ENCODE measurements at regions not wholly inside any gene's neighbourhood (a gene's known extent, or its start where the extent isn't known, plus 50 kb on each side); places are given as distances from the start of the nearest gene placed in this dataset.

DNA sequence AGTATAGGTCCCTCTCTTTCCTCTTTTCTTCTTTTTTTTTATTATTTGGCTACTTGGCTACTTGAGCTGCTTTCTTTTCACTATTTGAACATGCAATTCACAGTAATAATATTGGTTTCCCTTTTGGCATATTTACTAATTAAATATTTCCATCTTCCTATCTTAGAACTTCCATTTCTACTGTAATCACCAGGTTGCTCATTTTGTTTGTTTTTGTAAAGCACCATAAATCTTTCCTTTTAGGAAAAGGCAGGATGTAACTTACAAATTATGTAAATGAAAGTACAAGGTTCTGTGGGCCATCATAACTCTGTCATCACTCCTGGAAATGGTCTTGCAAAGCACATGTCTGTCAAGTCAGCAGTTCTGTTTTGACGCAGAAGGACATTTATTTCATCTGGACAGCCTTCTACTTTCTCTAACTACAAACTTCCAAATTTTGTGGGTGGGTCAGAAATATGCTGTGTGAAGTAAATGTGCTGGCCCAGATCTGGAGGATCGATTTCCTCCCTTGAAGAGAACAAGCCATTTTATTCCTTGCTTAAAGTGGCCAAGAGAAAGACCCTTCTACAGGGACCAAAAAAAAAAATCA, 71.7 kb upstream of the TNFSF18 start:
- DNase-seq (ENCODE audit: low spot score in 2 of 2, unreplicated experiment in 2 of 2): no peak
- no peak for TF ChIP-seq CTCF (IDR thresholded peaks at IDR 0.05; ENCODE audit: unreplicated experiment)
- H3K36me3 Mint-ChIP-seq: no peaks in the 10 kb centered on the region
- H3K4me3 Mint-ChIP-seq: no peak overlapping the region
- H3K4me1 Mint-ChIP-seq: peaks cover 25% of the 10 kb centered on the region
- peak overlapping the region; percentile 95 for H3K27ac Mint-ChIP-seq
- H3K27me3 Mint-ChIP-seq (ENCODE audit: low read depth): no peaks in the 10 kb centered on the region
- no peaks in the 10 kb centered on the region for H3K9me3 Mint-ChIP-seq

DNA sequence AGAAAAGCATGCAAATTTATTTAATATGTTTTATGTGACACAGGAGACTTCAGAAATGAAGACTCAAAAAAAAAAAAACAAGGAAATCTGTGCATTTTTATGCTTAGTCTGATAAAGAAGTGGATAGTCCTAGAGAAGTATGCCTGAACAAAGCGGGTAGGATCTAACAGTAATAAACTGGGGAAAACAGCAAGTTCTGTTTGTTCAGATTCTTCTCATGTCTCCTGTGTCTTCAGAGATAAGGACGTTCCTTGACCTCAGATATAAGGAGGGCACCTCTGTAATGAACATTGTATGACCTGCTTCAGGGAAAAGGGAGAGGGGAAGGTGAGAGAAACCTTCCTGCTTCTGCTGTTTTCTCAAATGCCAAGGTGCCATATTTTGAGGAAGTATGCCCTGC, 67.7 kb upstream of the TNFSF18 start:
- no peak for TF ChIP-seq CTCF (IDR thresholded peaks at IDR 0.05; ENCODE audit: unreplicated experiment)
- Mint-ChIP-seq H3K27ac (no peak overlapping the region), H3K4me3 (no peak overlapping the region), H3K36me3 (no peaks in the 10 kb centered on the region), H3K27me3 (ENCODE audit: low read depth) (no peaks in the 10 kb centered on the region), H3K9me3 (no peaks in the 10 kb centered on the region), H3K4me1 (peaks cover 19% of the 10 kb centered on the region)
- no peak for DNase-seq (ENCODE audit: low spot score in 2 of 2, unreplicated experiment in 2 of 2)

- no peak for TF ChIP-seq CTCF (IDR thresholded peaks at IDR 0.05; ENCODE audit: unreplicated experiment)
- H3K36me3 Mint-ChIP-seq: no peaks in the 10 kb centered on the region
- no peaks in the 10 kb centered on the region for H3K27me3 Mint-ChIP-seq (ENCODE audit: low read depth)
- H3K4me1 Mint-ChIP-seq: peaks cover 12% of the 10 kb centered on the region
- DNase-seq (ENCODE audit: low spot score in 2 of 2, unreplicated experiment in 2 of 2): no peak
- H3K9me3 Mint-ChIP-seq: no peaks in the 10 kb centered on the region
- no peak overlapping the region for H3K27ac Mint-ChIP-seq
- H3K4me3 Mint-ChIP-seq: no peak overlapping the region
Measured at GRCh38 chr1:173117761-173118160, 67.0 kb upstream of the TNFSF18 start.

DNA sequence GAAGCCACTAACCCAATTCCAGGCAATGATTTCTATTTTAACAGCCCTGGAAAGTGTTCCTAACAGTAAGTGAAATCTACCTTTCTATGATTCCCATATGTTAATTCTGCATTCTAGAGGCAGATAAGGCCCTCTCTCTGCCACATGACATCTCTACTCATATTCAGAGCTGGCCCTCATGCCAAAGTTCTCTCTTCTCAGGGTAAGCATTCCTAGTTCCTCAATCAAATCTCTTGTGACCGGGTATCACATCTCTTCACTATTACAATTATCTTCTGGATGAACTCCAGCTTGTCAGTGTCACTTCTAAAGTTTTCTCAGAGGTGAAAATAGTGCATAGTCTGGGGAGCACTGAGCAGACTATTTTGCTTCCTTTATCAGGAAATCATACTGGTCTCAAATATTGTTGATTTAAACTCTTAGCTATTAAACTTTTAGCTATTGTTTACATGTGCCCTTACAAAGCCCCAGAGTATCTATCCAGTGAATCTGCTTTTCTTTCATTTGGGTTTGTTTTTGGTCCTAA, 66.4 kb upstream of the TNFSF18 start:
- Mint-ChIP-seq H3K36me3 (no peaks in the 10 kb centered on the region), H3K27me3 (ENCODE audit: low read depth) (no peaks in the 10 kb centered on the region), H3K4me1 (peaks cover 6% of the 10 kb centered on the region), H3K4me3 (no peak overlapping the region), H3K27ac (no peak overlapping the region), H3K9me3 (no peaks in the 10 kb centered on the region)
- DNase-seq (ENCODE audit: low spot score in 2 of 2, unreplicated experiment in 2 of 2): no peak
- no peak for TF ChIP-seq CTCF (IDR thresholded peaks at IDR 0.05; ENCODE audit: unreplicated experiment)

DNA sequence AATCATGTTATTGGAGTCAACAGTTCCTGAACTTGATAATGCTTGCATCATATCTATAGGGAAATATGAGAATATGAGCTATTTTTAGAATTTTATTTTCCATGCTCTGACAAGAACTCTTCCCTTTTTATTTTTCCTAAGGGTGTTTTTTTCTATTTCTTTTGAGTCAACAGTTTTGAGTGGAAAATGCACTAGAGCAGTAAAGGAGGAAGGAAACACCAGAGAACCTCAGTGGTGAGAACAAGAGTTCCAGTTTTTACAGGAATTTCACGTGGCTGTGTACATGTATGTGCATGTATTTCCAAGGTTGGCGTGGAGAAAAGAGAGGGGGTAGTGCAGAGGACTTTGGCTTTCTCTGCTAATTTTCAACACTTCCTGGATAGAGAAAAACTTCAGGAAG, 63.6 kb upstream of the TNFSF18 start:
- H3K9me3 Mint-ChIP-seq: peaks cover 9% of the 10 kb centered on the region

More for the DNA sequence above, 63.6 kb upstream of the TNFSF18 start:
- Mint-ChIP-seq H3K27me3 (ENCODE audit: low read depth) (no peaks in the 10 kb centered on the region), H3K27ac (no peak overlapping the region), H3K4me3 (no peak overlapping the region), H3K36me3 (no peaks in the 10 kb centered on the region), H3K4me1 (peaks cover 6% of the 10 kb centered on the region)
- no peak for TF ChIP-seq CTCF (IDR thresholded peaks at IDR 0.05; ENCODE audit: unreplicated experiment)
- no peak for DNase-seq (ENCODE audit: low spot score in 2 of 2, unreplicated experiment in 2 of 2)
